ENCODE measurements at regions not wholly inside any gene's neighbourhood (a gene's known extent, or its start where the extent isn't known, plus 50 kb on each side); places are given as distances from the start of the nearest gene placed in this dataset.

DNA sequence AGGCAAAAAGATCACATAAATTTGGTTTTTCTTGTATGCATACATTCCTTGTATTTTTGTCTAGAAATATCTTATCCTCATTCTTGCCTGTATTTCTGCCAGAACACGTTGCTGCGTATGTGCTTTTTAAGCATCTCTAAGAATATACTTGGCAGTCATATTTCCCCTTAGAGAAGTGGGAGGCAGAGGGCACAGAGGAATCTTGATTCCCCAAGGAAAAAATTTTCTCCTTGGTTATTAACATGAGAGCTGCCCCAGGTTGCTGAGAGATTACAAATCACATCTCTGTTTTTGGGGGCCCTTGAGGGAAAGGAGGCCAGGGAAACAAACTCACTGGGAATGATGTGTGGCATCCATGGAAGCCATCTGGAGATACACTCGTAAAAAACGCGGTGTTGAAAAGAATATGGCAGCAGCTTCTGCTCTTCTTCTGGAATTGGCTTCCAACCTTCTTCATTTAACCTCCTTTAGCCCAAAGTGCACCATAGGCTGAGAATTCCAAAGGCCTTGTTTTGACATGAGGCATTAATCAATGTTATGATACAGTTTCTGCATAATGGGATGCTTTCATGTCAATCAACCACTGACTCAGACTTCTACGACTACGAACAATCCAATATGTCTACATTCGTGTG lies 684.3 kb upstream of the SORCS1 start:
- TF ChIP-seq, protein P1, sequence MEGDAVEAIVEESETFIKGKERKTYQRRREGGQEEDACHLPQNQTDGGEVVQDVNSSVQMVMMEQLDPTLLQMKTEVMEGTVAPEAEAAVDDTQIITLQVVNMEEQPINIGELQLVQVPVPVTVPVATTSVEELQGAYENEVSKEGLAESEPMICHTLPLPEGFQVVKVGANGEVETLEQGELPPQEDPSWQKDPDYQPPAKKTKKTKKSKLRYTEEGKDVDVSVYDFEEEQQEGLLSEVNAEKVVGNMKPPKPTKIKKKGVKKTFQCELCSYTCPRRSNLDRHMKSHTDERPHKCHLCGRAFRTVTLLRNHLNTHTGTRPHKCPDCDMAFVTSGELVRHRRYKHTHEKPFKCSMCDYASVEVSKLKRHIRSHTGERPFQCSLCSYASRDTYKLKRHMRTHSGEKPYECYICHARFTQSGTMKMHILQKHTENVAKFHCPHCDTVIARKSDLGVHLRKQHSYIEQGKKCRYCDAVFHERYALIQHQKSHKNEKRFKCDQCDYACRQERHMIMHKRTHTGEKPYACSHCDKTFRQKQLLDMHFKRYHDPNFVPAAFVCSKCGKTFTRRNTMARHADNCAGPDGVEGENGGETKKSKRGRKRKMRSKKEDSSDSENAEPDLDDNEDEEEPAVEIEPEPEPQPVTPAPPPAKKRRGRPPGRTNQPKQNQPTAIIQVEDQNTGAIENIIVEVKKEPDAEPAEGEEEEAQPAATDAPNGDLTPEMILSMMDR (IDR thresholded peaks at IDR 0.05; ENCODE audit: poor library complexity) = no peak
- no peak for TF ChIP-seq EZH2 (IDR thresholded peaks at IDR 0.05; ENCODE audit: borderline replicate concordance)
- TF ChIP-seq EZH2phosphoT487 (IDR thresholded peaks at IDR 0.05; ENCODE audit: low read depth, severe bottlenecking, unreplicated experiment) = no peak
